HepG2 (cell line): ENCODE measurements at regions not wholly inside any gene's neighbourhood (a gene's known extent, or its start where the extent isn't known, plus 50 kb on each side); places are given as distances from the start of the nearest gene placed in this dataset.
A peak's percentile ranks its signal among the peaks of the same experiment; 100 is the strongest.

Experiments used
- ATAC-seq: fragments of 200-7000 bp; cut with Tn5 transposase; 3 replicates; pipeline ENCODE4 v1.9.1; 2020; ENCODE audit warnings: mild to moderate bottlenecking, moderate library complexity
- BruUV-seq: library from RNA; stranded (reverse); fragments of 400-500 nt; replicated peaks from 2 replicates; lab custom pipeline; 2021; lab: Mats Ljungman, UMichigan
- CTCF ChIA-PET: fragments of 300-600 bp; formaldehyde crosslinking; extraction: SDS; loops from one replicate; lab custom pipeline; 2021; ENCODE audit warnings: low total read pairs, inconsistent platforms, low intra/inter-chr PET ratio; lab: Yijun Ruan, JAX
- POLR2A ChIA-PET: fragments of 350-600 bp; sonication (Branson Sonifier 250); formaldehyde crosslinking; loops from one replicate; lab custom pipeline; 2020; ENCODE audit warnings: antibody characterized with exemption, inconsistent platforms; lab: Yijun Ruan, JAX
- DNase-seq: peaks from one replicate; pipeline ENCODE4 v3.0.0-alpha.2; 2015; ENCODE audit warnings: low spot score
- FAIRE-seq: peaks from 3 replicates; lab custom pipeline; 2011; peaks lifted over from hg19 to GRCh38; lab: Jason Lieb, UNC
- H2AFZ ChIP-seq: one replicate; pipeline ENCODE4 v1.6.1; 2011; ENCODE audit warnings: low read length, inconsistent platforms
- H3K27ac ChIP-seq: fragments of 300-600 bp; 3 replicates; pipeline ENCODE4 v1.8.0; 2011; ENCODE audit warnings: mixed run types, mild to moderate bottlenecking, mixed read lengths, low read length, inconsistent platforms; ENCODE audit not compliant: insufficient read depth; ENCODE audit errors: extremely low read length
- H3K27me3 ChIP-seq, 2 experiments: fragments of 200-600 bp in 1 of 2; 2 replicates in 1 of 2; 3 replicates in 1 of 2; pipeline versions ENCODE4 v1.6.0 to v1.8.0; 2011; ENCODE audit warnings: low read length in 2 of 2, mild to moderate bottlenecking in 2 of 2, moderate library complexity in 2 of 2, inconsistent platforms in 1 of 2; ENCODE audit not compliant: insufficient read depth in 2 of 2, control insufficient read depth in 1 of 2
- H3K36me3 ChIP-seq, 2 experiments: fragments of 200-600 bp in 1 of 2; replicated peaks in 1 of 2; 2 replicates in 1 of 2; 3 replicates in 1 of 2; pipeline versions ENCODE4 v1.5.1 to v1.8.0; 2011; ENCODE audit warnings: low read length in 2 of 2, inconsistent platforms in 1 of 2; ENCODE audit not compliant: insufficient read depth in 2 of 2, control insufficient read depth in 1 of 2
- H3K4me1 ChIP-seq: 2 replicates; pipeline ENCODE4 v1.5.1; 2012; ENCODE audit warnings: low read length, inconsistent platforms; ENCODE audit not compliant: insufficient read depth
- H3K4me2 ChIP-seq: 2 replicates; pipeline ENCODE4 v1.6.0; 2011; ENCODE audit warnings: low read depth, low read length, inconsistent platforms
- H3K4me3 ChIP-seq, 3 experiments: fragments of 200-600 bp in 1 of 3; sonication (generic), shearing (Covaris generic) in 1 of 3; replicated peaks in 1 of 3; 2 replicates each; pipeline ENCODE4 v1.5.1; 2011 to 2016; ENCODE audit warnings: low read length in 3 of 3, inconsistent platforms in 2 of 3, low read depth in 2 of 3, mild to moderate bottlenecking in 2 of 3, control low read depth in 1 of 3, mixed read lengths in 1 of 3; ENCODE audit not compliant: insufficient read depth in 1 of 3
- H3K79me2 ChIP-seq: one replicate; pipeline ENCODE4 v1.6.1; 2011; ENCODE audit warnings: low read length, inconsistent platforms; ENCODE audit not compliant: insufficient read depth
- H3K9ac ChIP-seq: 2 replicates; pipeline ENCODE4 v1.6.0; 2011; ENCODE audit warnings: mild to moderate bottlenecking, low read depth, low read length, inconsistent platforms; ENCODE audit not compliant: insufficient read depth
- H3K9me3 ChIP-seq: 2 replicates; pipeline ENCODE4 v1.5.1; 2012; ENCODE audit warnings: mild to moderate bottlenecking, low read length
- H4K20me1 ChIP-seq: 2 replicates; pipeline ENCODE4 v1.6.0; 2011; ENCODE audit warnings: inconsistent platforms, mild to moderate bottlenecking, low read length, moderate library complexity; ENCODE audit not compliant: insufficient read depth
- DR1 ChIP-seq: sonication (generic); formaldehyde crosslinking; IDR thresholded peaks from 2 replicates; pipeline ENCODE4 v1.8.0; 2021; ENCODE audit warnings: mild to moderate bottlenecking, missing genetic modification reagents, inconsistent platforms
- HNRNPLL ChIP-seq: fragments of 200-400 bp; formaldehyde crosslinking; IDR thresholded peaks from 2 replicates; pipeline ENCODE4 v1.6.1; 2017; ENCODE audit warnings: mild to moderate bottlenecking, low read depth, low read length; ENCODE audit not compliant: poor library complexity, severe bottlenecking
- NR2F1 ChIP-seq, 2 experiments: fragments of 450-650 bp in 1 of 2; formaldehyde crosslinking in 1 of 2; IDR thresholded peaks; 2 replicates each; pipeline versions ENCODE4 v1.5.0 to v1.6.1; 2016 to 2020; ENCODE audit warnings: mild to moderate bottlenecking in 1 of 2, missing compliant biosample characterization in 1 of 2, missing genetic modification reagents in 1 of 2, moderate library complexity in 1 of 2
- POLR2A ChIP-seq, 2 experiments: IDR thresholded peaks; 2 replicates each; pipeline ENCODE4 v1.6.1; 2011; ENCODE audit warnings: low read depth in 2 of 2, low read length in 2 of 2, mild to moderate bottlenecking in 1 of 2, moderate library complexity in 1 of 2; ENCODE audit not compliant: insufficient read depth in 1 of 2
- RBAK ChIP-seq: sonication (generic); formaldehyde crosslinking; IDR thresholded peaks from 2 replicates; pipeline ENCODE4 v1.5.1; 2020; ENCODE audit warnings: mild to moderate bottlenecking, missing genetic modification reagents
- REL ChIP-seq: sonication (generic); formaldehyde crosslinking; conservative IDR thresholded peaks from 2 replicates; pipeline ENCODE4 v1.8.0; 2022; ENCODE audit warnings: mild to moderate bottlenecking, missing genetic modification reagents, moderate library complexity
- RXRA ChIP-seq: sonication (generic); formaldehyde crosslinking; IDR thresholded peaks from 2 replicates; pipeline ENCODE4 v1.5.1; 2020; ENCODE audit warnings: missing genetic modification reagents
- SNAPC2 ChIP-seq: sonication (generic); formaldehyde crosslinking; IDR thresholded peaks from 2 replicates; pipeline ENCODE4 v1.8.1; 2022; ENCODE audit warnings: mild to moderate bottlenecking, missing genetic modification reagents
- ZFP62 ChIP-seq: sonication (generic); formaldehyde crosslinking; IDR thresholded peaks from 2 replicates; pipeline ENCODE4 v1.4.0; 2020; ENCODE audit warnings: missing genetic modification reagents
- ZFP91 ChIP-seq: sonication (generic); formaldehyde crosslinking; IDR thresholded peaks from 2 replicates; pipeline ENCODE4 v1.9.0; 2022; ENCODE audit warnings: missing genetic modification reagents, mild to moderate bottlenecking, borderline replicate concordance
- ZMYM3 ChIP-seq: sonication (generic); formaldehyde crosslinking; IDR thresholded peaks from 2 replicates; pipeline ENCODE4 v1.5.1; 2020; ENCODE audit warnings: mild to moderate bottlenecking, missing genetic modification reagents
- ZNF251 ChIP-seq: sonication (generic); formaldehyde crosslinking; IDR thresholded peaks from 2 replicates; pipeline ENCODE4 v1.9.0; 2021; ENCODE audit warnings: mild to moderate bottlenecking, missing genetic modification reagents
- ZNF326 ChIP-seq: sonication (generic); formaldehyde crosslinking; IDR thresholded peaks from 2 replicates; pipeline ENCODE4 v1.4.0; 2020; ENCODE audit warnings: missing genetic modification reagents, borderline replicate concordance
- ZNF569 ChIP-seq: sonication (generic); formaldehyde crosslinking; IDR thresholded peaks from 2 replicates; pipeline ENCODE4 v1.5.0; 2020; ENCODE audit warnings: mild to moderate bottlenecking, missing genetic modification reagents, moderate library complexity, borderline replicate concordance
- ZNF777 ChIP-seq: sonication (generic); formaldehyde crosslinking; IDR thresholded peaks from 2 replicates; pipeline ENCODE4 v1.4.0; 2020; ENCODE audit warnings: missing genetic modification reagents
- WGBS: methylation state at CpG from one replicate; pipeline ENCODE4 v1.1.6; 2017; ENCODE audit warnings: low lambda C conversion rate; 5-methylcytosine and 5-hydroxymethylcytosine counted together
- in situ Hi-C: cut with HindIII; loops from 2 replicates; pipeline ENCODE4 v1.10.0; 2017; ENCODE audit warnings: low pct_unique_long_range_greater_than_20kb; ENCODE audit not compliant: extremely low pct_ligation_motif_present
- intact Hi-C: fragments of 100-400 bp; cut with micrococcal nuclease; formaldehyde crosslinking; loops from one replicate; pipeline ENCODE4 v1.10.0; 2022; ENCODE audit not compliant: unreplicated experiment
- TF ChIP-seq, protein P1 (sequence below): fragments of 450-650 bp; IDR thresholded peaks from 2 replicates; pipeline ENCODE4 v1.6.1; 2017
- TF ChIP-seq, protein P2 (sequence below): sonication (generic); formaldehyde crosslinking; IDR thresholded peaks from 2 replicates; pipeline ENCODE4 v1.4.0; 2020; ENCODE audit warnings: missing genetic modification reagents, borderline replicate concordance

- FAIRE-seq = peak; percentile 90
- TF ChIP-seq ZNF569 (CRISPR knock-in tag) = no peak
- no peak for TF ChIP-seq ZFP62
- TF ChIP-seq ZNF251 (CRISPR knock-in tag) = no peak
- TF ChIP-seq, protein P1, sequence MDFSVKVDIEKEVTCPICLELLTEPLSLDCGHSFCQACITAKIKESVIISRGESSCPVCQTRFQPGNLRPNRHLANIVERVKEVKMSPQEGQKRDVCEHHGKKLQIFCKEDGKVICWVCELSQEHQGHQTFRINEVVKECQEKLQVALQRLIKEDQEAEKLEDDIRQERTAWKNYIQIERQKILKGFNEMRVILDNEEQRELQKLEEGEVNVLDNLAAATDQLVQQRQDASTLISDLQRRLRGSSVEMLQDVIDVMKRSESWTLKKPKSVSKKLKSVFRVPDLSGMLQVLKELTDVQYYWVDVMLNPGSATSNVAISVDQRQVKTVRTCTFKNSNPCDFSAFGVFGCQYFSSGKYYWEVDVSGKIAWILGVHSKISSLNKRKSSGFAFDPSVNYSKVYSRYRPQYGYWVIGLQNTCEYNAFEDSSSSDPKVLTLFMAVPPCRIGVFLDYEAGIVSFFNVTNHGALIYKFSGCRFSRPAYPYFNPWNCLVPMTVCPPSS = no peak
- 0 out of 2 replicates have a peak, but pooled peaks have one; percentile 16 for TF ChIP-seq DR1 (CRISPR knock-in tag)
- no peak for TF ChIP-seq RBAK (CRISPR knock-in tag)
- TF ChIP-seq ZNF326 (CRISPR knock-in tag) = no peak
- TF ChIP-seq ZFP91 (CRISPR knock-in tag) = 0 out of 2 replicates have a peak, but pooled peaks have one; percentile 14
- 0 out of 2 replicates have a peak, but pooled peaks have one; percentile 63 for TF ChIP-seq SNAPC2
- no peak for TF ChIP-seq POLR2A (IDR thresholded peaks at IDR 0.05; ENCODE audit: insufficient read depth in 1 of 2, low read depth in 2 of 2, low read length in 2 of 2)
- TF ChIP-seq ZMYM3 = peak; percentile 72
- TF ChIP-seq, protein P2, sequence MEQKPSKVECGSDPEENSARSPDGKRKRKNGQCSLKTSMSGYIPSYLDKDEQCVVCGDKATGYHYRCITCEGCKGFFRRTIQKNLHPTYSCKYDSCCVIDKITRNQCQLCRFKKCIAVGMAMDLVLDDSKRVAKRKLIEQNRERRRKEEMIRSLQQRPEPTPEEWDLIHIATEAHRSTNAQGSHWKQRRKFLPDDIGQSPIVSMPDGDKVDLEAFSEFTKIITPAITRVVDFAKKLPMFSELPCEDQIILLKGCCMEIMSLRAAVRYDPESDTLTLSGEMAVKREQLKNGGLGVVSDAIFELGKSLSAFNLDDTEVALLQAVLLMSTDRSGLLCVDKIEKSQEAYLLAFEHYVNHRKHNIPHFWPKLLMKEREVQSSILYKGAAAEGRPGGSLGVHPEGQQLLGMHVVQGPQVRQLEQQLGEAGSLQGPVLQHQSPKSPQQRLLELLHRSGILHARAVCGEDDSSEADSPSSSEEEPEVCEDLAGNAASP (CRISPR knock-in tag) = peak; percentile 85; the same call in 1 of the 2 replicates
- no peak for TF ChIP-seq ZNF777 (CRISPR knock-in tag)
- TF ChIP-seq HNRNPLL = no peak
- TF ChIP-seq RXRA = peak; percentile 81; the same call in 1 of the 2 replicates
- no peak for TF ChIP-seq REL (CRISPR knock-in tag)
- TF ChIP-seq NR2F1 (CRISPR knock-in tag; IDR thresholded peaks at IDR 0.05) = no peak; a peak in 1 of 4 replicates
Measured at GRCh38 chr6:168244961-168245551, 74.5 kb downstream of the DACT2 start.

More at GRCh38 chr6:168244961-168245551, 74.5 kb downstream of the DACT2 start:
- no peaks in the 10 kb centered on the region for H3K36me3 ChIP-seq
- DNase-seq = peak; percentile 96
- no peaks in the 10 kb centered on the region for H3K27me3 ChIP-seq
- peaks cover 98% of the 10 kb centered on the region for H3K4me1 ChIP-seq
- BruUV-seq = no TSS peak
- no peak overlapping the region for H2AFZ ChIP-seq
- ChIA-PET POLR2A (interaction anchor here (1.0 to 2.1 kb wide), 4 partner anchors 28 to 81 kb away, joined by 3 to 13 read pairs (median 4); no protein-coding TSS in a partner anchor), CTCF (no interaction called here)
- no peak overlapping the region for H3K4me3 ChIP-seq
- peak overlapping the region; percentile 45 for H3K4me2 ChIP-seq
- ATAC-seq = peak; percentile 79
- in situ Hi-C loops (no loop called here), intact Hi-C loops (loop anchor here (1.0 to 5.0 kb wide), 2 partner anchors 17 to 57 kb away; no protein-coding TSS in a partner anchor)
- peak overlapping the region; percentile 18 for H3K27ac ChIP-seq
- WGBS = 68% methylated on average over 17 of the region's 17 CpGs
- H4K20me1 ChIP-seq = no peaks in the 10 kb centered on the region
- no peaks in the 10 kb centered on the region for H3K9me3 ChIP-seq
- H3K9ac ChIP-seq = no peak overlapping the region
- H3K79me2 ChIP-seq = no peaks in the 10 kb centered on the region
